PC-3 (cell line): ENCODE measurements at regions not wholly inside any gene's neighbourhood (a gene's known extent, or its start where the extent isn't known, plus 50 kb on each side); places are given as distances from the start of the nearest gene placed in this dataset.

Source experiments
- ATAC-seq: fragments of 200-7000 bp; cut with Tn5 transposase; 2 replicates; pipeline ENCODE4 v1.9.1; 2020; ENCODE audit warnings: mild to moderate bottlenecking, moderate library complexity
- BruUV-seq: library from RNA; stranded (reverse); fragments of 400-500 nt; replicated peaks from 2 replicates; lab custom pipeline; 2021; lab: Mats Ljungman, UMichigan
- CTCF ChIA-PET: fragments of 300-600 bp; sonication (Branson Sonifier 250); formaldehyde crosslinking; loops from one replicate; lab custom pipeline; 2022; ENCODE audit warnings: antibody characterized with exemption; lab: Charles Lee
- POLR2A ChIA-PET: fragments of 300-600 bp; sonication (Branson Sonifier 250); formaldehyde crosslinking; loops from one replicate; lab custom pipeline; 2022; ENCODE audit warnings: antibody characterized with exemption; ENCODE audit not compliant: unreplicated experiment; lab: Charles Lee
- DNase-seq: peaks from one replicate; pipeline ENCODE4 v3.0.0-alpha.2; 2015
- H2AFZ ChIP-seq: fragments of 300-600 bp; sonication (generic); 2 replicates; pipeline ENCODE4 v1.6.0; 2016; ENCODE audit warnings: antibody characterized with exemption, low read length
- H3F3A ChIP-seq: fragments of 300-600 bp; sonication (generic); one replicate; pipeline ENCODE4 v1.6.0; 2017; ENCODE audit warnings: antibody characterized with exemption, low read length, control low read depth, mild to moderate bottlenecking; ENCODE audit not compliant: unreplicated experiment
- H3K27ac ChIP-seq: fragments of 300-600 bp; sonication (generic); 2 replicates; pipeline ENCODE4 v1.5.1; 2016; ENCODE audit warnings: mild to moderate bottlenecking, low read length
- H3K27me3 ChIP-seq: fragments of 300-600 bp; sonication (generic); 2 replicates; pipeline ENCODE4 v1.6.1; 2016; ENCODE audit warnings: low read length, mixed read lengths
- H3K36me3 ChIP-seq: fragments of 300-600 bp; sonication (generic); 2 replicates; pipeline ENCODE4 v1.6.1; 2016; ENCODE audit warnings: low read depth, mixed run types, low read length, mixed read lengths
- H3K4me1 ChIP-seq: fragments of 300-600 bp; sonication (generic); 2 replicates; pipeline ENCODE4 v1.5.1; 2016; ENCODE audit warnings: low read length; ENCODE audit not compliant: insufficient read depth
- H3K4me2 ChIP-seq: fragments of 300-600 bp; sonication (generic); 2 replicates; pipeline ENCODE4 v1.6.0; 2016; ENCODE audit warnings: low read length
- H3K4me3 ChIP-seq: fragments of 300-600 bp; sonication (generic); 2 replicates; pipeline ENCODE4 v1.5.1; 2016; ENCODE audit warnings: mild to moderate bottlenecking, low read length, mixed read lengths
- H3K79me2 ChIP-seq: fragments of 300-600 bp; sonication (generic); 2 replicates; pipeline ENCODE4 v1.6.1; 2017; ENCODE audit warnings: low read length, mixed read lengths
- H3K9ac ChIP-seq: fragments of 300-600 bp; sonication (generic); 2 replicates; pipeline ENCODE4 v1.6.0; 2016; ENCODE audit warnings: mild to moderate bottlenecking, low read length
- H3K9me2 ChIP-seq: fragments of 300-600 bp; sonication (generic); replicated peaks from 2 replicates; pipeline ENCODE4 v1.6.1; 2016; ENCODE audit warnings: mixed run types, low read length, mixed read lengths
- H3K9me3 ChIP-seq: fragments of 300-600 bp; sonication (generic); 2 replicates; pipeline ENCODE4 v1.6.1; 2016; ENCODE audit warnings: low read length, mixed read lengths
- H4K20me1 ChIP-seq: fragments of 300-600 bp; sonication (generic); 2 replicates; pipeline ENCODE4 v1.6.1; 2016; ENCODE audit warnings: low read length, mixed read lengths
- CTCF ChIP-seq: fragments of 300-600 bp; sonication (generic); conservative IDR thresholded peaks from 2 replicates; pipeline ENCODE4 v1.5.1; 2017; ENCODE audit warnings: antibody characterized with exemption, low read depth, mild to moderate bottlenecking, low read length
- EZH2 ChIP-seq: fragments of 300-600 bp; sonication (generic); IDR thresholded peaks from one replicate; pipeline ENCODE4 v1.6.1; 2017; ENCODE audit warnings: antibody characterized with exemption, mild to moderate bottlenecking, low read length; ENCODE audit not compliant: unreplicated experiment
- EZH2phosphoT487 ChIP-seq: fragments of 300-600 bp; sonication (generic); IDR thresholded peaks from 2 replicates; pipeline ENCODE4 v1.6.1; 2018; ENCODE audit warnings: mild to moderate bottlenecking, antibody characterized with exemption, low read length, borderline replicate concordance
- intact Hi-C: fragments of 100-400 bp; cut with micrococcal nuclease; formaldehyde crosslinking; loops from 2 replicates; pipeline ENCODE4 v1.9.0; 2023

GRCh38 chr12:23337213-23337612 is 612.3 kb downstream of the SOX5 start:
- Histone ChIP-seq H4K20me1 (no peaks in the 10 kb centered on the region), H3K9me3 (no peaks in the 10 kb centered on the region), H3K27ac (no peak overlapping the region), H3K9me2 (no peaks in the 10 kb centered on the region), H2AFZ (no peak overlapping the region), H3K4me3 (no peak overlapping the region), H3K27me3 (no peaks in the 10 kb centered on the region), H3K4me1 (no peaks in the 10 kb centered on the region), H3K9ac (no peak overlapping the region), H3K36me3 (no peaks in the 10 kb centered on the region), H3K4me2 (no peak overlapping the region), H3F3A (no peaks in the 10 kb centered on the region), H3K79me2 (no peaks in the 10 kb centered on the region)
- POLR2A ChIA-PET, result no interaction called here
- intact Hi-C loops, result no loop called here
- DNase-seq, result no peak
- BruUV-seq, result no TSS peak
- TF ChIP-seq CTCF (no peak), EZH2phosphoT487 (no peak), EZH2 (no peak)
- CTCF ChIA-PET, result no interaction called here
- no peak for ATAC-seq

- H3K9ac ChIP-seq, result no peak overlapping the region
- TF ChIP-seq CTCF, result no peak
- no peak for TF ChIP-seq EZH2
- no peak for TF ChIP-seq EZH2phosphoT487
- H3K4me3 ChIP-seq, result no peak overlapping the region
- no peak overlapping the region for H2AFZ ChIP-seq
- ChIA-PET CTCF (no interaction called here), POLR2A (no interaction called here)
- ATAC-seq, result no peak
- no peaks in the 10 kb centered on the region for H3K36me3 ChIP-seq
- no peaks in the 10 kb centered on the region for H3K4me1 ChIP-seq
- H3K9me3 ChIP-seq, result no peaks in the 10 kb centered on the region
- no peak overlapping the region for H3K27ac ChIP-seq
- no peaks in the 10 kb centered on the region for H3K9me2 ChIP-seq
- no peaks in the 10 kb centered on the region for H3F3A ChIP-seq
- no peaks in the 10 kb centered on the region for H4K20me1 ChIP-seq
- DNase-seq, result no peak
- no peaks in the 10 kb centered on the region for H3K27me3 ChIP-seq
- intact Hi-C loops, result no loop called here
- no peaks in the 10 kb centered on the region for H3K79me2 ChIP-seq
- no peak overlapping the region for H3K4me2 ChIP-seq
- BruUV-seq, result no TSS peak
These were observed 609.1 kb downstream of the SOX5 start for GRCh38 chr12:23340351-23340750.

GRCh38 chr12:23342407-23342806 is 607.1 kb downstream of the SOX5 start:
- Histone ChIP-seq H3K4me1 (no peaks in the 10 kb centered on the region), H3K4me3 (no peak overlapping the region), H3K9me2 (no peaks in the 10 kb centered on the region), H2AFZ (no peak overlapping the region), H3F3A (no peaks in the 10 kb centered on the region), H3K9me3 (no peaks in the 10 kb centered on the region), H3K27me3 (no peaks in the 10 kb centered on the region), H4K20me1 (no peaks in the 10 kb centered on the region), H3K9ac (no peak overlapping the region), H3K27ac (no peak overlapping the region), H3K36me3 (no peaks in the 10 kb centered on the region), H3K4me2 (no peak overlapping the region), H3K79me2 (no peaks in the 10 kb centered on the region)
- BruUV-seq, result no TSS peak
- ATAC-seq, result no peak
- ChIA-PET CTCF (no interaction called here), POLR2A (no interaction called here)
- DNase-seq, result no peak
- intact Hi-C loops, result no loop called here
- TF ChIP-seq EZH2phosphoT487 (no peak), EZH2 (no peak), CTCF (no peak)
